ENCODE measurements at regions not wholly inside any gene's neighbourhood (a gene's known extent, or its start where the extent isn't known, plus 50 kb on each side); places are given as distances from the start of the nearest gene placed in this dataset.
"Not testable (repeated sequence)": the region's sequence is repeated elsewhere in the genome, so short reads cannot be mapped to it uniquely, and the experiment has no call there.

- DNase-seq (ENCODE audit: low read depth in 4 of 4, low spot score in 3 of 4): no peak
These were observed 59.3 kb downstream of the BTBD3 start for GRCh38 chr20:11976966-11977365.

DNA sequence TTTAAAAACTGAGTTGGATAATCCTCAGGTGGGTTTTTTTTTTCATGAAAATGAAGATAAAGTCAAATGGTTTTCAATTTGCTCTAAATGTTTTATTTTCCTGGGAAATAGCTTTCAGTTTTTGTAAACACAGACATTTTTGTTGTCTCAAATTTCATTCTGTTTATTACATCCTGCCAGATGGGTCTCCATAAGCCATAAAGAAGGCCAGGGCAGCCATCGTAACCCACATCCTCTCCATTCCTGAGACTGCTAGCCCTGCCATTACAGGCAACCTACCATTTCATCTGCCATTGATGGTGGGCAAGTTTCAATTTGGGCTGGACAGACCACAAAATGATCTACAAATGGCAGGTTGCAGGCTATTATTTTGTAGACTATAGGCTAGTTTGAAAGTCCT lies 60.8 kb downstream of the BTBD3 start:
- no peak for DNase-seq (ENCODE audit: low read depth in 4 of 4, low spot score in 3 of 4)

- DNase-seq (ENCODE audit: low read depth in 4 of 4, low spot score in 3 of 4): no peak
These were observed 61.8 kb downstream of the BTBD3 start for GRCh38 chr20:11979306-11979990.

DNA sequence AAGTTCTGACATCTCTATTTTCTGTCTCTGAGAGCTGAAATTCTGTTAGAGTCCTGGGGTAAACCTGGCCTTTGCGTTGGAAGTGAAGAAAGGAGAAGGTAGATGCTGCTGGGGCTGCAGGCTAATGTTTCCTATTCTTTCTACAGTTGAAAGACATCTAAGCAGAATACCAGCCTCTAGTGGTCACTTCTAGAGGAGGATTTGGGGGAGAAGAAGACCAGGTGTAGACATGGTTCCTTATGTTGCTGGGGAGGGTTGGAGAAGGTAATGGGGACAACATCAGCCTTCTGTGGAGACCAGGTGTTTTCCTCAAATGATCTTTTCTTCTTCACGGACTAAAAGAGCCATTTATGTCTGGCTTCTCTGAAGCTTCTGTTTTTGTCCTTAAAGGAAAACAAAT lies 62.6 kb downstream of the BTBD3 start:
- no peak for DNase-seq (ENCODE audit: low read depth in 4 of 4, low spot score in 3 of 4)

- no peak for DNase-seq (ENCODE audit: low read depth in 4 of 4, low spot score in 3 of 4)
These were observed 63.8 kb downstream of the BTBD3 start for GRCh38 chr20:11981366-11981947.

- peak in 1 of 4 donors; percentile 4 for DNase-seq (ENCODE audit: low read depth in 4 of 4, low spot score in 3 of 4)
These were observed 64.7 kb downstream of the BTBD3 start for GRCh38 chr20:11982289-11982954.

DNA sequence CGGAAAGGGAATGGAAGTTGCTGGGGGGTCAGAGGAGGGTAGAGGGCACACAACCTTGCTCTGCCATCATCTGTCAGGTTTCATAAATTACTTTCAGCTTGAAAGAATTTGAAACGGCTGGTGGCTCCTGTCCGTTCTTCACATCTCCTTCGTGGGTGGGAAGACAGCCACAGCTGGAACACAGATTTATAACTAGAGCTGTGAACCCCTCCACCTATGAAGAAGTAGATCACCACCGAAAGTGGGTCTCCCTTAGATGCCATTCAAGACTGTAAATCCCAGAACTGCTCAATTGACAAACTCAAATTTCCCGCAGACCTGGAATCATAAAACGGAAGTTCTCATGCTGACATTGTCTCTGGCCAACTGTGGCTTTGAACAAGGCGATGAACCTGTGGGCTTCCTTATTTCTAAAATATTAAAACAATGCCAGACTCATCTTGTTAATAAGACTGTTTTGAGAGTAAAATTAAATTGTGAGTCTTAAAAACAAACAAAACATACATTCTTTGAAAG lies 65.3 kb downstream of the BTBD3 start:
- DNase-seq (ENCODE audit: low read depth in 4 of 4, low spot score in 3 of 4): no peak

DNA sequence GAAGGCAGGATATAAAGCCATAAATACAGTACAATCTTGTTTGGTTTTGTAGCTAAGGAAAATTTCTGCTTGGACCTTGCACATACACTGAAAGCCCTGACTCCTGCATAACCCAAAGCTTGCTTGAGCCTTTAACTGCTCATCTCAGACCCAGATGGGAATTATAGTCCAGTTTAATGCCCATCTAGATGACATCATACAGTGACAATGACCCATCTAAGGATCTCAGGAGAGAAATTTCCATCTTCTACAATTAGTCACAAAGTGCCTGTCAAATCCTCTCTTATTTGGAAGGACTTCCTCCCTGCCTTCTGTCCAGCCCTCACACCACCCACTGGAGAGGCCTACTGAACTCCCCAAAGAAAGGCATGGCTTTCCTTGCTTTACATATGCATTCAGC lies 69.3 kb downstream of the BTBD3 start:
- DNase-seq (ENCODE audit: low read depth in 4 of 4, low spot score in 3 of 4): no peak

- DNase-seq (ENCODE audit: low read depth in 4 of 4, low spot score in 3 of 4): no peak
These were observed 69.8 kb downstream of the BTBD3 start for GRCh38 chr20:11987526-11987925.

GRCh38 chr20:11989018-11989771 lies 71.5 kb downstream of the BTBD3 start:
- DNase-seq (ENCODE audit: low read depth in 4 of 4, low spot score in 3 of 4): no peak

GRCh38 chr20:11992426-11992825 lies 74.7 kb downstream of the BTBD3 start:
- no peak for DNase-seq (ENCODE audit: low read depth in 4 of 4, low spot score in 3 of 4)

DNA sequence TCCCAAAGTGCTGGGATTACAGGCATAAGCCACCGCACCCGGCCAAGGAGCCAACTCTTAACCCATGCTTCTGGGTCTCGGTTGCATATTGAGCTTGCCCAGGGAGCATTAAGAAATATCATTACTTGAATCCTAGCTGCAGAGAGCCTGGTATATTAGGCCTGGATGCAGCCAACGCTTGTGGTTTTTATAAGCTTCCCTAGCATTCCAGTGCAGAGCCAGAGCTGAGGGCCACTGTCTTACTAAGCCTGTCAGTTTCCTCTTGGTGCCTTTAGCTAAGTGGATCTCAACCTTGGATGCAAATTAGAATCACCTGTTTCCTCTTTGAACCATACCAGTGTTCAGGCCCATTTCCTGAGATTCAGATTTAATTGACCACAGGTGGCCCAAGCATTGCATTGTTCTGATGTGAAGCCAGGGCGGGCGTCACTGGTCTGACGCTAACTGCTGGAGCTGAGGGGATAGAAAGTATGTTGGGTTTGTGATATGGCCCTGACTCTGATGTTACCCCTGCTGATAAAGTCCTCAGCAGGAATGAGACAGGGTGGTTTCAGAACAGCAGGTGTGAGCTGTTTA lies 76.3 kb downstream of the BTBD3 start:
- DNase-seq (ENCODE audit: low read depth in 4 of 4, low spot score in 3 of 4): no peak

DNA sequence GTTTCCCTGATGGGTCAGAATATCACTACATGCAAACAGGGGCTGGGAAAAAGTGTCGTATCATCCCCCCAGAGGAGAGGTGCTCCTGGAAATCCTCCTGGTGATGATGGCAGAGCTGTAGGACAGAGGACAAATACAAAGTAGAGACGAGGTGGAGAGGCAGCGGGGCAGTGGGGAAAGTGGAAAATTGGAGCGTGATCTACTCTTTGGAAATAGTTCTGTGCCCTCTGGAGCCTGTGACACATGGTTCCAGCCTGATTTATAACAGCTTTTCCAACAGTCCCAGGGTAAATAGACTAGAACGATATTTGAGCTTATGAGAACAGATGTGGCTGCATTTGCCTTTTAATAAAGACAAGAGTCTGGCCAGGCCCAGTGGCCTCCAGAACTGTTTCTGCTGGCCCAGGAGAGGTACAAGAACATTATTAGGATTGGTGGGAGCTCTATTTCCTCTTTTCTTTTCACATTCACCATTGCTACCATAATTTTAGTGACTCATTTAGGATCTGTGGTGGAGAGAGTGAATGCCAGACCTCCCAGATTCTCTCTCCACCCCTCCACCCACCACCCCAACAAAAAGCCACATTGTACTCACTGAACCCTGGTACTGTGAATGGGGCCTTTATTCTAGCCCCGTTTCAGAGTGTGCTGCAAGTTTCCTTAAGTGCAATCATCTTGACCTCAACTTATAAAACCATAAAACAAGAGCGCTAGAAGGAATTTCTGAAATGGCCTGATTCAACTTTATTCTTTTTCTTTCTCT lies 78.3 kb downstream of the BTBD3 start:
- DNase-seq (ENCODE audit: low read depth in 4 of 4, low spot score in 3 of 4): no peak

- DNase-seq (ENCODE audit: low read depth in 4 of 4, low spot score in 3 of 4): not testable (repeated sequence)
These were observed 87.1 kb downstream of the BTBD3 start for GRCh38 chr20:12004776-12005175.

DNA sequence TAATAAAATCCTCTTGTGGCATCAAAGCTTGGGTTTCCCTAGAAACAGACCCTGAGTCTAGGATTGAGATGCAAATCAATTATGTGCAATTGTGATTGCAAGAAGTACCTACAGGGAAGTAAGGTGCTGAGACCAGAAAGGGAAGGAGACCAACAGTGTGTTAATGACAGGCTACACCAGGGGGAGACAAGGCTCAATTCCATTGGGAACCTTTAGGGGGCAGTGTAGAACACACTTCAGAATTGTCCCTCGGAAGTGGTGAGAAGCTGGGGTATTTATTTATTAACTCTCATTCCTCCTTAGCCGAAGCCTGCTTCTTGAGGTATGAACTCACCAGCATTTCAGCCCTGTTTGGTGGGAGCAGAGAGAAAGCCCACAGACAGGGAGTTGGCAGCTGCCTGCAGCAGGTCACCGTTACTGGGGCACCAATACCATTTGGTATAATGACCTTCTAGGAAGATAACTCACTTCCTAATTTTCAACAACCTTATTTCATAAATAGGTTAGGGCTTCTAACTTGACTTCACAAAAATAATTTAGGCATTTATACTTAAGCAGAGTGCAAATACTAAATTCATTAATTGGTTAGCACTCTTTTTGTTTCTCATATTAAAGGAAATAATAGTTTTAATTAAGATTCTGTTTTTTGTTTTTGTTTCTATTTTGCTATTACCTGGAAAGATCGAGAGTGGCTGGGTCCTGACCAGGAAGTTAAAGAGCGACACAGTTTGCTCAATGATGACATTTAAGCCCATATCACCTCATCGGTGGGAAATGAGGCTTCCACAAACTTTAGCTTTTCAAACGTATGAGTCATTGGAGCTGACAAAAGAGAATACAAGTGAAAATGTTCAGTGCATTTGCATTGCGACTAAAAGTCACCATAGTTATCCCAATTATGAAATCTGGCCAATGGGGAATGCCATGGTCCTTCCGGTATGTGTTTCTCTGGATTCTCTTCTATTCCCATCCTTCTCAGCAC lies 94.8 kb downstream of the BTBD3 start:
- peak in 3 of 4 donors; percentile 11 to 29 (median 12) for DNase-seq (ENCODE audit: low read depth in 4 of 4, low spot score in 3 of 4)

DNA sequence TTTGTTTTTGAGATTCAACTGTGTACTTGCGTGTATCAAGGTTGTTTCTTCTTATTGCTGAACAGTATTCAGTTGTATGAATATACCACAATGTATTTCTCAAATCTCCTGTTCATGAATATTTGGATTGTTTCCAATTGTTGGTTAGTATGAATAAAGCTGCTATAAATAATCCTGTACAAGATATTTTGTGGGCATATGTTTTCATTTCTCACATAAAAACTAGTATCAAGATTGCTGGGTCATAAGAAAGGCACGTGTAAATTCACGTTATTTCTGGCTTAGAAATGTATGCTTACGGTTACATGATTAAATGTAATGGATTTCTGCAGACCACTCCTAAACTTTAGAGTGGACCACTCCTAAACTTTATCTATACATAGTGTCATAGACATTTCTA lies 96.6 kb downstream of the BTBD3 start:
- DNase-seq (ENCODE audit: low read depth in 4 of 4, low spot score in 3 of 4): no peak

DNA sequence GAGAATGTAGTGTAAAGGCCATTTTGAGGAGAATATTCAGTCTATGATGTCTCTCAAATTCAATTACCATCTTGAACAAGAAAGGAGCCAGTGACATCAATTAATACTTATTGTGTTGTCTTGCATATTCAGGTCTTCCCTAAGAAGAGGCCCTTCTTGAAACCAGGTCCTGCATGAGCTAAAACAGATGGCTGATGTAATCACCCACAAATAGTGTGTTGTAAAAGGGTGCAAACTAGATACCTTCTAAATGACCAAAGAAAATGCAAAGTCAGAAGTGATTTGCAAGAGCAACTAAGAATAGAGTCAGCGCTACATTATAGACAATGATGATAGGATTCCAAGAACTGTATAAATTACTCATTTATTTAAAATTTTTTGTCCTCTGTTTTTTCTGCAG lies 97.0 kb downstream of the BTBD3 start:
- no peak for DNase-seq (ENCODE audit: low read depth in 4 of 4, low spot score in 3 of 4)

DNA sequence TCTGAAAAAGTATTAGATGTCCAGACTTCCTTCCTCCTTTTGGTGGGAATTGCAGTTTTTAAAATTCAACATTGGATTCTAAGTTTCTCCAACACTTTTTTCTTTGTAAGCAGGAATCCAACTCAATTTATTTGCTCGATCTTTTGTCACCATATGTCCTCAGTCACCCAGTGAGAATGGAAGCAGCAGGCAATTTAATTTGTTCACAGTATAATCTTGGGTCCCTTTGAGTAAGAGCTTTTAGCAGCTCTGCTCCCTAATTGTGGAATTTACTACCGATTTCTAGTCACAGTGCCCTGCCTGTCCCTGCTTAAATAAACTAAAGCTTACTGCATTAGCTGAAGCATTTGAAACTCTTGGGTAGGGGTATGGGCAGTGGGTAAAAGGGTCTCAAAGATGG lies 98.6 kb downstream of the BTBD3 start:
- no peak for DNase-seq (ENCODE audit: low read depth in 4 of 4, low spot score in 3 of 4)

- DNase-seq (ENCODE audit: low read depth in 4 of 4, low spot score in 3 of 4): no peak
These were observed 102.0 kb downstream of the BTBD3 start for GRCh38 chr20:12019715-12020114.
